K562 (cell line): ENCODE measurements at regions not wholly inside any gene's neighbourhood (a gene's known extent, or its start where the extent isn't known, plus 50 kb on each side); places are given as distances from the start of the nearest gene placed in this dataset.

Source experiments
- ATF4 ChIP-seq: fragments of 450-650 bp; formaldehyde crosslinking; IDR thresholded peaks from 2 replicates; pipeline ENCODE4 v1.4.0; 2022; ENCODE audit warnings: mild to moderate bottlenecking, moderate library complexity
- EGR1 ChIP-seq: fragments of 450-650 bp; conservative IDR thresholded peaks from 2 replicates; pipeline ENCODE4 v1.6.1; 2017; ENCODE audit warnings: mild to moderate bottlenecking
- ELF2 ChIP-seq: fragments of 250-450 bp; sonication (Bioruptor Pico); IDR thresholded peaks from 2 replicates; pipeline ENCODE4 v1.5.0; 2021; ENCODE audit warnings: mild to moderate bottlenecking
- HOMEZ ChIP-seq: fragments of 250-450 bp; sonication (Bioruptor Pico); IDR thresholded peaks from 2 replicates; pipeline ENCODE4 v1.4.0; 2020; ENCODE audit warnings: mild to moderate bottlenecking, moderate library complexity
- JUND ChIP-seq, 2 experiments: IDR thresholded peaks; 2 replicates in 1 of 2; 3 replicates in 1 of 2; pipeline ENCODE4 v1.6.1; 2011; ENCODE audit warnings: borderline replicate concordance in 2 of 2, low read depth in 2 of 2, low read length in 2 of 2, improper control_type of control experiment in 1 of 2, missing biosample characterization in 1 of 2, missing genetic modification characterization in 1 of 2, missing genetic modification reagents in 1 of 2
- MIER1 ChIP-seq: fragments of 450-650 bp; IDR thresholded peaks from 2 replicates; pipeline ENCODE4 v1.6.1; 2016; ENCODE audit warnings: antibody characterized with exemption, mild to moderate bottlenecking, low read depth
- PRDM10 ChIP-seq: fragments of 450-650 bp; IDR thresholded peaks from 2 replicates; pipeline ENCODE4 v1.6.1; 2018; ENCODE audit not compliant: partially characterized antibody
- RREB1 ChIP-seq: fragments of 250-450 bp; sonication (Bioruptor Pico); IDR thresholded peaks from 2 replicates; pipeline ENCODE4 v1.4.0; 2020
- TAF9B ChIP-seq: fragments of 450-650 bp; IDR thresholded peaks from 2 replicates; pipeline ENCODE4 v1.6.1; 2018; ENCODE audit warnings: mild to moderate bottlenecking; ENCODE audit not compliant: partially characterized antibody
- TAL1 ChIP-seq: fragments of 450-650 bp; IDR thresholded peaks from 2 replicates; pipeline ENCODE4 v1.6.1; 2016; ENCODE audit warnings: mild to moderate bottlenecking
- ZKSCAN3 ChIP-seq: fragments of 250-450 bp; sonication (Bioruptor Pico); IDR thresholded peaks from 2 replicates; pipeline ENCODE4 v1.4.0; 2020
- ZNF354B ChIP-seq: fragments of 250-450 bp; sonication (Bioruptor Pico); IDR thresholded peaks from 2 replicates; pipeline ENCODE4 v1.4.0; 2020

- TF ChIP-seq RREB1 (CRISPR knock-in tag) (peak; percentile 97), ZNF354B (CRISPR knock-in tag) (peak; percentile 88; the same call in 1 of the 2 replicates), ZKSCAN3 (CRISPR knock-in tag) (peak; percentile 51; the same call in 1 of the 2 replicates), MIER1 (no peak), JUND (IDR thresholded peaks at IDR 0.05; ENCODE audit: borderline replicate concordance, low read depth, low read length) (no peak), JUND (tag; IDR thresholded peaks at IDR 0.05; ENCODE audit: borderline replicate concordance, low read depth, low read length) (peak; percentile 73; the same call in 2 of the 3 replicates), TAF9B (no peak), ELF2 (CRISPR knock-in tag) (peak; percentile 28; the same call in 1 of the 2 replicates), ATF4 (peak; percentile 89), PRDM10 (no peak), EGR1 (peak; percentile 43; the same call in 1 of the 2 replicates), TAL1 (no peak), HOMEZ (CRISPR knock-in tag) (0 out of 2 replicates have a peak, but pooled peaks have one; percentile 66)
Measured at GRCh38 chr5:91291628-91292569, 91.2 kb downstream of the ARRDC3 start (continued).
